ENCODE measurements at regions not wholly inside any gene's neighbourhood (a gene's known extent, or its start where the extent isn't known, plus 50 kb on each side); places are given as distances from the start of the nearest gene placed in this dataset.

DNA sequence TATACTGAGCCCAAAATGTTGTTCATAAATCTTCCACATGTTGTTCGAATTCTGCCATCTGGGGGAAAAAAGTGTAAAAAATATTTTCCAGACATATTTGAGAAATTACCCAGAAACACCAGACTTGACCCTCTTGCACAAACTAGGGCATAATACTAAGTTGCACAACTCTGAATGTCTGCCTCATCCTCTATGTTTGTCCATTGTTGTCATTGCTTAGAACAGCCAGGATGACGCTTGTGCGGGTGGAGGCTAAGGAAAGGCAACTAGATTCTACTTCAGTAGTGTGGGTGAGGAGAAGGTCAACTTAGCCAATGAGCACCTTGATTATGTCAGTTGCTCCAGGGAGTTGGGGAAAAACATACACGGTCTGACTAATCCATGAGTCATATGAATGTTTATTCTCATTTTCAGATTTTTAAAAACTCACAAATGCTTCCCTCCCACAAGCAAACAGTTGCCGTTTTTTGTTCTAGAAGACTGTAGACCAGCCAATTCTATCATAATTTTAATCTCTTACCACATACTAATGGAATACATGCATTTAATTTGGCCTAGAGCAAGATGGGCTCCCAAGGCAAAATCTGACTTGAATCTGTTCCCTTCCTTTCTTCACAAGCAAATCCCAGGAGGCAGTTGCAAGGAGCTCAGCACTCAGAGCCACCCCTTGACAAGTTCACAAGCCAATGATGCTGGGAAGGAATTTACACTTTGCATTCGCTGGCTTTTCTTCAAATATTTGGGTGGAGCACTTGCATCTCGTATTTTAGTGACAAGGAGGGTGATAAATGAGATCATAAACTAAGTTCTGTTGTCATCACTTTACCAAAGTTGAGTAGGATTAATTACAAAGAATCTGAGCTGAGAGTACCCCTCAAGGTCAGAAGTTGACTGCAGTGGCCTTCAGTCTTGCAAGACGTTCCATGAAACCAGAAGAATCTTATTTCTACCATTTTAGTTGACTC, 163.2 kb upstream of the TWIST2 start:
- H3K4me3 ChIP-seq (replicated peaks in 1 of 2; ENCODE audit: low read depth in 2 of 2, low read length in 2 of 2), result no peak overlapping the region
- peak; percentile 96 to 100 for DNase-seq (ENCODE audit: low read depth in 2 of 2)
- TF ChIP-seq, protein P1, sequence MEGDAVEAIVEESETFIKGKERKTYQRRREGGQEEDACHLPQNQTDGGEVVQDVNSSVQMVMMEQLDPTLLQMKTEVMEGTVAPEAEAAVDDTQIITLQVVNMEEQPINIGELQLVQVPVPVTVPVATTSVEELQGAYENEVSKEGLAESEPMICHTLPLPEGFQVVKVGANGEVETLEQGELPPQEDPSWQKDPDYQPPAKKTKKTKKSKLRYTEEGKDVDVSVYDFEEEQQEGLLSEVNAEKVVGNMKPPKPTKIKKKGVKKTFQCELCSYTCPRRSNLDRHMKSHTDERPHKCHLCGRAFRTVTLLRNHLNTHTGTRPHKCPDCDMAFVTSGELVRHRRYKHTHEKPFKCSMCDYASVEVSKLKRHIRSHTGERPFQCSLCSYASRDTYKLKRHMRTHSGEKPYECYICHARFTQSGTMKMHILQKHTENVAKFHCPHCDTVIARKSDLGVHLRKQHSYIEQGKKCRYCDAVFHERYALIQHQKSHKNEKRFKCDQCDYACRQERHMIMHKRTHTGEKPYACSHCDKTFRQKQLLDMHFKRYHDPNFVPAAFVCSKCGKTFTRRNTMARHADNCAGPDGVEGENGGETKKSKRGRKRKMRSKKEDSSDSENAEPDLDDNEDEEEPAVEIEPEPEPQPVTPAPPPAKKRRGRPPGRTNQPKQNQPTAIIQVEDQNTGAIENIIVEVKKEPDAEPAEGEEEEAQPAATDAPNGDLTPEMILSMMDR (IDR thresholded peaks at IDR 0.05; ENCODE audit: low read depth, low read length), result peak; percentile 11

DNA sequence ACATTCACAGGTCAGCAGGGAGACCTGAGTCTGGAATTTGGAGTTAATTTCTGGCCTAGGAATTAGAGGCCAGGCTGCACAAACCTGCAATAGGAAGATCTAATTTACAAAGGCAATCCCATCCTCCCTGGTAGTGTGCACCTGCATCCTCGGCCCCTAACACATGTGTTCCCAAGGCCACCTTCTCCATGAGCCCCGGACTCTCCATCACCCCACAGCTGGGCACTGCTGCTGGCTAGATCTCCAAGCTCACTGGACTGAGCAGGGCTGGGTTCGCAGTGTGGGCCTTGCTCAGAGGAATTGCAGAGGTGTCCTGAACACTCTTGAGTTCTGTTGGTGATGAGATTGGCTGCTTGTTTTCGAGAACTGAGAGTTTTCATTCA, 162.6 kb upstream of the TWIST2 start:
- no peak overlapping the region for H3K4me3 ChIP-seq (replicated peaks in 1 of 2; ENCODE audit: low read depth in 2 of 2, low read length in 2 of 2)
- no peak for DNase-seq (ENCODE audit: low read depth in 2 of 2)
- TF ChIP-seq, protein P1 (IDR thresholded peaks at IDR 0.05; ENCODE audit: low read depth, low read length), result no peak

DNA sequence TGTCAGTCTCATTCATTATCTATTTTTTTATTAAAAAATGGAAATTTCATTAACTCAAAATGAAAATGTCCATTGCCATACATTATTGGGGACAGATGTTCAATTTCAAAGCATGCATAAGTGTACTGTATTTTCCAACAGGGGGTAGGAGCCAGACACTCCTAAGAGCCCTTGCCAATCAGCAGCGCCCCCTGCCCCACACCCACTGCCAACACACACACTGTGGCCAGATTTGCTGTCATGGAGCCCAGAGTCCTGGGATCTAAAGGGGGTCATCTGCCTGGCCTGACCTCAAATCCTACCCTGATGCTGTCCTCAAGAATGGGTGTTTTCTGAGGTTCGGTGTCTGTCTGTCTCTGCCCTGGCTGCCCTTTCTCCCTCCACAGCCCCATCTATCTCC, 162.2 kb upstream of the TWIST2 start:
- DNase-seq (ENCODE audit: low read depth in 2 of 2), result no peak
- no peak overlapping the region for H3K4me3 ChIP-seq (replicated peaks in 1 of 2; ENCODE audit: low read depth in 2 of 2, low read length in 2 of 2)
- TF ChIP-seq, protein P1 (IDR thresholded peaks at IDR 0.05; ENCODE audit: low read depth, low read length), result no peak

DNA sequence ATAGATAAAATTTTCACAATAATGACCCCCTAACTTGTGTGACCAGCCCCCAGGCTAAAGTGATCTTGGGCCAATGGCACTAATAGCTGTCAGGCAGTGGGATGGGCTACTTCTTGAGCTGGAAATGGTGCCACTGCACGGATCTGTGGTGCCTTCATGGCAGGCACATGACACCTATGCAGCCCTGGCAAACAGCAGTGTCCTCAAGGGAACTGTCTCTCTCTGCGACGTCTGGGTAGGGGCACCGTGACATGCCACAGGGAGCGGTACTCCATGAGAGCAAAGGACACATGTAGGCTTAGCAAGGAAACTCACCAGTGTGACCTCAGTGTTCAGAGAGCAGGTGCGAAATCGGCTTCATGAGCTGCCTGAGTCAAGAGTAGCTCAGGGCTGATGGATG, 161.7 kb upstream of the TWIST2 start:
- no peak overlapping the region for H3K4me3 ChIP-seq (replicated peaks in 1 of 2; ENCODE audit: low read depth in 2 of 2, low read length in 2 of 2)
- TF ChIP-seq, protein P1 (IDR thresholded peaks at IDR 0.05; ENCODE audit: low read depth, low read length), result no peak
- no peak for DNase-seq (ENCODE audit: low read depth in 2 of 2)

DNA sequence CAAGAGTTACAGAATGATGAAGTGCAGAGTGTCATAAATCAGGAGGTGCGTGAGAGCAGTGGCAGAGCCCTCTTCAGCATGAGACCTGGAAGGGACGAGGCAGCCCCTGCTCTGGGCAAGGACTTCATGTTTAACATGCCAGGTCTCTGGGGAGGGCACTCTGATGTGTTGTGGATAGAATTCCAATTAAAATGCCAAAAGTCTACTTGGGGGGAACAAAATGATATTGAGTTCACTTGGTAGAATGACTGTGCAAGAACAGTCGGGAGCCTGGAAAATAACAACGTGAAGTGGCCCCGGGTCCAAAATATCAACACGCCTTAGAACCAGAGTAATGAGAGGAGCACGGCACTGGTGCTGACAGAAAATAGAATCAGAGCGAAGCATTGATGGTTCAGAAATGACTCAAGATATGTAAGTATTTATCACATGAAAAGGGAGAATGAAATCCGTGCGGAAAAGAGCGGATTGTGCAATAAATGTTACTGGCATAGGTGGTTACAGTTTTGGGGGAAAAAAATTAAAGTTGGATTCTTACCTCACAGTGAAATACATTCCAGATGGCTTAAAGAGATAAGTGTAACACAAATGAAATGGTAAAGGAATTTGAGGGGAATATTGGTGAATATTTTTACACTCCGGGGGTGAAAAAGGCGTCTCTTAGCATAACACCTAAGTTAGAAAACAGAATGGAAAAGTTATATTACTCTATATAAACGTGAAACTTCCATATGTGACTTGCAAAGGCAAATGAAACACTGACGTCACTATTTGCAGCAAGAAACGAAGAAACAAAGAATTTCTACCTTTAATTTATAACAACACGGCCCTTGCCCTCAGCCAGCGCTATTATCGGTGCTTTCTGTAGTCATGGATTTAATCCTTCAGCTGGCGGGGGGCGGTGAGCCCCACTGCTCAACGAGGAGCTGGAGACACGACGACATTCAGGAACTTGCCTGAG, 159.4 kb upstream of the TWIST2 start:
- DNase-seq (ENCODE audit: low read depth in 2 of 2), result peak in 1 of 2 donors; percentile 30
- TF ChIP-seq, protein P1 (IDR thresholded peaks at IDR 0.05; ENCODE audit: low read depth, low read length), result no peak
- no peak overlapping the region for H3K4me3 ChIP-seq (replicated peaks in 1 of 2; ENCODE audit: low read depth in 2 of 2, low read length in 2 of 2)

DNA sequence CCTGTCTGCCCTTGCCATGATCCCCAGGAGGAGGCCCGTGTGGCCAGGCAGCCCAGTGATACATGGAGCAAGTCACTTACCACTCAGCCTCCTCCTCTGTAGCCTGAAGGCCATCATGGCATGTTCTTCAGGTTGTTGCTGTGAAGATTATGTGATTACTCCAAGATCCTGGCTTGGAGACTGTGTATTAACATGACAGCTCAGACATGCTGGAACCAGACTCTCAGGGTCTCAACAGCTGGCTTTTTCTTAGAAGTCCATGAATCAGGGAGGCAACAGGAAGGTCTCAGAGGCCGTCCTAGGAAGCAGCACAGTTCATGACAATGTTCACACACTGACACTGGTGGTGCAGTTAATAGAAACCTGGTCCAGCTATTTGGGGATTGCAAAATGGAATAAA, 158.6 kb upstream of the TWIST2 start:
- H3K4me3 ChIP-seq (replicated peaks in 1 of 2; ENCODE audit: low read depth in 2 of 2, low read length in 2 of 2), result no peak overlapping the region
- TF ChIP-seq, protein P1 (IDR thresholded peaks at IDR 0.05; ENCODE audit: low read depth, low read length), result no peak
- DNase-seq (ENCODE audit: low read depth in 2 of 2), result no peak
